ENCODE measurements at regions not wholly inside any gene's neighbourhood (a gene's known extent, or its start where the extent isn't known, plus 50 kb on each side); places are given as distances from the start of the nearest gene placed in this dataset.

GRCh38 chr2:129008055-129008880, 689.6 kb upstream of the HS6ST1 start:
- H3K27me3 ChIP-seq (ENCODE audit: control insufficient read depth in 2 of 2, insufficient read depth in 2 of 2, low read length in 2 of 2) = no peaks in the 10 kb centered on the region
- no peak overlapping the region for H3K4me2 ChIP-seq (ENCODE audit: insufficient read depth, low read length)
- DNase-seq (ENCODE audit: low read depth, low spot score) = no peak
- no peak overlapping the region for H2AFZ ChIP-seq (ENCODE audit: low read depth, low read length)
- intact Hi-C loops (cut with micrococcal nuclease) (no loop called here), dilution Hi-C loops (cut with MboI; ENCODE audit: extremely low pct_ligation_motif_present, low sequenced_read_pairs) (no loop called here)
- TF ChIP-seq JUN (IDR thresholded peaks at IDR 0.05; ENCODE audit: borderline replicate concordance, insufficient read depth, insufficient read length, low read depth) = no peak
- no peak for TF ChIP-seq EZH2 (IDR thresholded peaks at IDR 0.05; ENCODE audit: borderline replicate concordance, low read depth, low read length, severe bottlenecking)
- no peak for TF ChIP-seq FOS (IDR thresholded peaks at IDR 0.05; ENCODE audit: borderline replicate concordance, insufficient read depth, low read length)
- no peak for TF ChIP-seq MAX (IDR thresholded peaks at IDR 0.05; ENCODE audit: insufficient read depth, insufficient read length)
- no peak for TF ChIP-seq POLR2A (IDR thresholded peaks at IDR 0.05; ENCODE audit: low read depth, low read length)
- no peak for TF ChIP-seq CTCF (IDR thresholded peaks at IDR 0.05; ENCODE audit: extremely low read depth in 1 of 2, insufficient read depth in 1 of 2, low read depth in 1 of 2, low read length in 2 of 2)
- no peak for TF ChIP-seq GATA2 (IDR thresholded peaks at IDR 0.05; ENCODE audit: insufficient read depth, insufficient read length, low read depth, low read length)
- TF ChIP-seq POLR2AphosphoS5 (IDR thresholded peaks at IDR 0.05; ENCODE audit: insufficient read depth, low read depth, low read length) = no peak
- TF ChIP-seq MYC (IDR thresholded peaks at IDR 0.05; ENCODE audit: low read depth, low read length) = no peak
- H3K9me1 ChIP-seq (replicated peaks; ENCODE audit: control insufficient read depth, extremely low read depth, insufficient read depth, low read length) = no peaks in the 10 kb centered on the region
- FAIRE-seq = no peak
- no peak overlapping the region for H3K27ac ChIP-seq (ENCODE audit: insufficient read depth, low read depth, low read length)
- H3K9ac ChIP-seq (replicated peaks; ENCODE audit: extremely low read depth, insufficient read depth, low read length) = no peak overlapping the region
- no peak overlapping the region for H3K4me3 ChIP-seq (replicated peaks in 1 of 3; ENCODE audit: insufficient read depth in 1 of 3, low read depth in 1 of 3, low read length in 3 of 3)
- no peaks in the 10 kb centered on the region for H3K79me2 ChIP-seq (ENCODE audit: control insufficient read depth, insufficient read depth, low read length)
- no peaks in the 10 kb centered on the region for H3K36me3 ChIP-seq (ENCODE audit: control insufficient read depth in 2 of 2, extremely low read depth in 1 of 2, insufficient read depth in 2 of 2, low read length in 2 of 2)
- no TSS peak for BruUV-seq (replicated peaks)
- H4K20me1 ChIP-seq (replicated peaks; ENCODE audit: control insufficient read depth, extremely low read depth, insufficient read depth, low read length) = no peaks in the 10 kb centered on the region
- peaks cover 2% of the 10 kb centered on the region for H3K9me3 ChIP-seq (replicated peaks; ENCODE audit: control insufficient read depth, insufficient read depth, low read length)
- CTCF ChIA-PET = no interaction called here
- POLR2A ChIA-PET = no interaction called here
- H3K4me1 ChIP-seq (ENCODE audit: control insufficient read depth, extremely low read depth, insufficient read depth, low read length) = no peaks in the 10 kb centered on the region
